Dermis blood vessel endothelial cell (primary cell): ENCODE measurements at regions not wholly inside any gene's neighbourhood (a gene's known extent, or its start where the extent isn't known, plus 50 kb on each side); places are given as distances from the start of the nearest gene placed in this dataset.

ENCODE experiments used
- DNase-seq: peaks from one replicate; pipeline ENCODE4 v3.0.0; 2010

DNA sequence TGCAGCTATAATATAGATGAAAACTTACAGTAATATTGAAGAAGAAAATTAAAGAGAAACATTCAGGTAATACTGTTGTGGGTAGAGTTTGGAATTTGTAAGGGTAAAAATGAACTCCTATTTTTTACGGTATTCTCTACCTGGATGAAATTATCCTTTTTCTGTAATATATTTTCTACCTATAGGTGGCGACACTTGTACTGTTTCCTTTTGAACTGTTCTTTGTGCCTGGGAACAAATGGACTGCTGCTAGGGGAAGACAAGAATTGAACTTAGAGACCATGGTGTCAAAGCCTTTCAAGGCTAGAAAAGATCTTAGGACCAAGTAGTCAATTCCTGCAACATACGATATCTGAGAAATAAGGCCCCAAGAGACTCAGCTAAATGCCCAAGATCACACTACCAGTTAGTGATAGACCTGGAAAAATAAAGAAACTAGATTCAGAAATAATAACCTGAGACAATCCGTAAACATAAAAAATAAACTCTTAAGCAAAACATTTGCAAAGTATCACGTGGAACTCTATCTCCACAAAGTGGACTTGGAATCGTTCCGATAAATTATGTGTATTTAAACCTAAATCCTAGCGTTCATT is 383.8 kb downstream of the TFAP2A start:
- DNase-seq = no peak

DNA sequence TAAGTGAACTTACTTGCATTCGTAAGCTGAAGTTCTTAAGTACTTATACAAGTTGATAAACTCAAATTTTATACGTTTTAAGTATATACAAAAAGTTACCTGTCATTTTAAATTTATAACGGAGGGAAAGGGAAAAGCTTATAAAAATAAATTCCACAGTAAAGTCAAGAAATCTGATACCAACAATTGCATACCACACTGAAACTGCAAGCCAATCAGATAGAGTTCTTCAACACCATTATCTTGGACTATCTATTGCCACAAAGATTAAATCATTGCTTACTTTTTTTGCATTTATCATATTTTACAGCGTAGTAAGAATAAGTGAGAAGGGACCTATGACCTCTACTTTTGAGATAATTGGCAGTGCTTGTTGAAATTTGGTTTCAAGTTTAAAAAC is 386.7 kb downstream of the TFAP2A start:
- DNase-seq = no peak

DNA sequence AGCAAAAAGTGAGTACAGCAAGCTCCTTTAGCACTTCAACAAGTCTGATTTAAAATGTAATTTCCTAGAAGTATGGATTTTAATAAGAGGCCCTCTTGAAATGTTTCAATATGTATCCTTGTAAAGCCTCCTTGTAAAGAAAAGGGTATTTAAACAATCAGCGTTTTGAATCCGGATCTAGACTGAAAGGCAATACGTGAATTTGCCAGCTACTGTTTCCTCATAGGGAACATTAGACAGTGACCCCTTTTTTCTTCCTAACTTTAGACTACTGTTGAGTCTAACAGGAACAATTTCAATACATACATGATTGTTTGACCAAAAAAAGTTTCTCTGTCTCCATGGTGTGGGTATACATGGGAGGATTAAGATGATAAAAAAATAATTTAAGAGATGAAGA is 395.0 kb downstream of the TFAP2A start:
- no peak for DNase-seq

DNA sequence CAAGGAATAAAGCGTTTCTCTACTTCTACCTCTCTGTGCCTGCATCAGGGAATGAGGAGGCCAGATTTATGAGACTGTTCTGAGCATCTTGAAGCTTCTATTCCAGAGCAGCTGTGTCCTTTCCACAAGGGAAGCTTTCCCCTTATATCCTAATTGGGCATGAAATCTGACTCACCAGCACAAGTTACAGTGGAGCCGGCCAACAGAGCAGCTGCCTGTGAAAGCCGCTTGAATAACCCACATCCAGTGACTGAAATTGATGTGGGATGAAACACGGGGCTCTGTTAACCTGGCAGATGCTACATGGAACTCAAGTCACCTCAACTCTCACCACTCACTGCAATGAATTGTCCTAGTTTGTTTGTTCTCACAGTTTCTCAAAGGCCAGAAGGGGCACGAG is 400.3 kb downstream of the TFAP2A start:
- DNase-seq = no peak

DNA sequence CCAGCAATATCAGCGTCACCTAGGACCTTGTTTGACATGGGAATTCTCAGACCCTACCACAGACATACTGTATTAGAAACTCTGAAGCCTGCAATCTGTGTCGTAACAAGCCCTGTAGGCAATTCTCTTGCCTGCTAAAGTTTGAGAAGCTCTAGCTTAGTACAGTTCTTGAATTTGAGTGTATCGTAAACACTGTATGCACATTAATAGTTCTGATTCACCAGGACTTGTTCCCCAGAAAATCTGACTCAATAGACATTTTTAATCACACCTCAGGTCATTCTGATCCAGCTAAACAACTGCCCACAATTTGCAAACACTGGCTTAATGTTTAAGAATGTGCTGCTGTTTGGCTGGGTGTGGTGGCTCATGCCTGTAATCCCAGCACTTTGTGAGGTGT is 414.3 kb downstream of the TFAP2A start:
- DNase-seq = no peak

DNA sequence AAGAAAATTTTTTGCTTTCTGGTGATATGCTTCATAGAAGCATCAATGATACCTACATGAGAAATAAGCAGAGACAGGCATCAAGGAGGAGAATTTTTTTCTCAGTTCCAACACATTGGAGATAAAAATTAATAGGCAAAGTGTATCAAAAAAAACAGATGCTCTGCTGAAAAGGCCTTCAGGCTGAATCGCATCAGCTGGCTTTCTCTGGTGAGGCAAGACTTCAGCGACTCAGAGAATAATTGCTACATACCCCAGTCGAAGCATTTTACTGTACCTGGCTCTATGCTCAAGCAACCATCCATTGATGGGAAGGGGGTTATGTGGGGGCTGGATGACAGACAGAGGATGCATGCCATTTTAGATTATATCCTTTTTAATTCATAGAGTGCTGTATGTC is 415.1 kb downstream of the TFAP2A start:
- no peak for DNase-seq

DNA sequence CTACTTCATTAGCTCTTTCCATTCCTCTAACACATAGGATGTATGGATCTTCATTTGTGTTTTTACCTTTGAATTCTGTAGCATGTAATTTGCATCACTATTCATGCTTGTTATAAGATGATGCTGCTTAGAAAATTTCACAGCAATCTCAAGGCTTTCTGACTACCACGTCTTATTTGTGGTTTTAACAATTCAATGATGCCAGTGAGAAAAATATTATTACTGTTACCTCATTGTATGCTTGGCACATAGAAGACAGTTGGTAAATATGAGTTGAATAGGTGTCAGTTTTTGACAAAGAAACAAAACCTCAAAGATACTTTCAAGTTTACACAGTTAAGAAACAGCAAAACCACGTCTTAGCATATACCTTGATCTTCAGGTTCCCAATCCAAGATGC is 428.6 kb downstream of the TFAP2A start:
- DNase-seq = no peak

DNA sequence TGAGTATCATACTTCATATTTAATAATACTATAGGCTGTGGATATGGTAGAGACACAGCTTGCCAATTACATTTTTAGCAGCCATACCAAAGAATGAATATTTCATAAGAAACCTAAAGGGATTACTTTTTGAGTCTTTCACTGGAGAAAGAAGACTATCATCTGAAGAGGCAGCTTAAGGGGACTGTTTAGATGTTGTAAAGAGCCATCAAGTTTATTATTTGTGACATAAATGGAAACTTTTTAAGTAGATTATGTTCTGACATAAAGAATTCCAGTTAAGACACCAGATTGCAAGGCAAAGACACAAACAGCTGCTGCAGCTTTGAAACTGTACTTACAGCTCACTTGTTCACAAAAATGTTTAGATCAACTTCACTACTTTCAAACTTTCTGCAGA is 429.4 kb downstream of the TFAP2A start:
- no peak for DNase-seq

DNA sequence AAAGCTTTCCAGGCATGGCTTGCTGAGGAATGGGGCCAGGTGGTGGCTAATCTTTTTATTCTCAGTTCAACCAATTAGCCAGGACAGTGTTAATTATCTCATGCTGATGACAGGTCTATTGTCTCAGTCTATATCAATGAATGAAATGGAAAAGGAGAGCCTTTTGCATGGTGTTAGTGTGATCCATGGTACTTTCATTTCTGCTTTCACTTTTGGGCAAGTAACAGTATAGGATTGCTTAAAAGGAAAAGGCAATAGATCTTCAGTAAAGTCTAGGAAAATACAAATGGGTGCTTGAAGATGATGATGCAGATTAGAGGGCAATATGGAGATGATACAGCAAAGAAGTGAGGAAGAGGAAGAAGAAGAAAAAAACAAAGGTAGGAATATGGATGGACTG is 430.3 kb downstream of the TFAP2A start:
- DNase-seq = no peak

DNA sequence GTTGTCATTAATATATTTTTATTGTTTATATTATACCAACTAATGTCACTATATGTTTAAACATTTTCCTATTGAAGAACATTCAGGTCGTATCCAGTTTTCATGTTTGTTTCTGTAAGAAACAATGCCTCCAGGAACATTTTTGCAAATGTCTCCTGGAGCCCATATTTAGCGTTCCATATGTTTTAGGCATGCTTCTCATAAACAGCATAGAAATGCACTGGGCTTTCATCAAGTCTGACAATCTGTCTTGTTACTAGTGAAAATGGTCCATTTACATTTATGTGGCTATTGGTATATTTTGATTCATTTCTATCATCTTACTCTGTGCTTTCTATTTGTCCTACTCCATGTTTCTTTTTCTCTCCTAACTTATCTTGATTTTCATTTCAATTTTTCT is 431.7 kb downstream of the TFAP2A start:
- no peak for DNase-seq

DNA sequence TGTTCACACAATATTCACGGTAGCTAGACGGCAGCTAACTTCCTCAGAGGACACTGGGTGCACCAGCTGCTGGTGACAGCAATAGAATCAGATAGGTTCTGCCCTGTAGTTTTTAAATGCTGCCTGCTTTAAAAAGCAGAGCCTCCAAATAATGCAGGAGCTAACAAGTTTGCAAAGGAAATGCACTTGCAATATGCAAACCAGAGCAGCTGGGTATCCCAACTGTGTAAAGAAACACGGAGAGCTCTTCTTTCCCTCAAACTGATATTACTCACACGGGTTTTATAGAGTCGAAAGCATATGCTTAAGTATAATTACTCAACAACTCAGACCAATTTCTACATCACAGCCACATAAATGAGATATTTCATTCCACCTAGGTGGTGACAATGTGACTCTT is 432.7 kb downstream of the TFAP2A start:
- no peak for DNase-seq

DNA sequence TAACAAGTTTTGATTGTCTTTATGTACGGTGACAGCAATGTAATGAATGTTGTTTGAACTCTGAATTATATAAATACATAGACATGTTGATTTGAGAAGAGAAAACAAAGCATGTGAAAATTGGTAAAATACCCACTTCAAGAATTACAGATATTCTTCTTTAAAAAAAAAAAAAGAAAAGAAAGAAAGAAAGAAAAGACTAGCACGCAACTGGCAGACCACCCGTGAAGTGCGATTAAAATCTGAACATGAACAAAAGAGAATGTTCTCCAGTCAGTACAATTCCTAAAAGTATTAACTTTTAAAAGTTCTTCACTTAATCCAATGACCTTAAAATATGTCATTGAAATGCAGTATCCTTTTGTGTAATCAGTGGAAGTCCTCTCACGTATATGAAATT is 434.9 kb downstream of the TFAP2A start:
- DNase-seq = no peak

DNA sequence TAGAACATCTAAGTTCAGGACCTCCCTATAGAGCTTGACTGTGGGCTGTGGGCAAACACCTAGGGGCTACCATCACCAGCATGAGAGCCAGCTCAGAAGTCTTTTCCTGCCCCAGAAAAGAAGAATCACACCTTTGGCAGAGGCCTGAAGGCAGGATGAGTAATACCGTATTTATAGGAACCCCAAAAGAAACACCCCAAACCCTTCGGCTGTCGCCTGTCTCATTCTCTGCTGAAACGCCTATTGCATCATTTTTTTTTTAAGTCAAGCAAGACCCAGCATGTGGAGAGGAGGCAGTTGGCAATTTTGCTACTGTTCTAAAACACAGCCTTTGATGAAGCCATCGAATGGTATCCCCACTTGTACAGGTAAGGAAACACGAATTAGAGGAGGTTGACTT is 436.4 kb downstream of the TFAP2A start:
- DNase-seq = no peak

DNA sequence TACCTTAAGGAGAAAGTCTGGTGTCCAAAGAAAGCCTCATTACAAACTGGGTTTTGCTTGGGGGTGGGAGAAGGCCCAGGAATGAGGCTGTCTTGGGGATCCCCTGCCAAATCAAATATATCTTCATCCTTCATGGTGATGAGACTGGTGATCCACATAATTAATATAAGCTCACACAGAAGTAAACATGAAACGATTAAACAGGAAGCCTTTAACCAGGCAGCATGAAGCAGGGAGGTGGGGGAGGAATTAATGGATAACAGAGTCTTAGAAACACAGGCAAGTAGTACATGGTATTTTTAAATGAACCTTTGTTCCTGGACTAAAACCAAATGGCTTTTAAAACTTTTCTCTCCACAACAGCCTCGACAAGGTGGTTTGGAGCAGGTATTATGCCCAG is 437.5 kb downstream of the TFAP2A start:
- DNase-seq = no peak

DNA sequence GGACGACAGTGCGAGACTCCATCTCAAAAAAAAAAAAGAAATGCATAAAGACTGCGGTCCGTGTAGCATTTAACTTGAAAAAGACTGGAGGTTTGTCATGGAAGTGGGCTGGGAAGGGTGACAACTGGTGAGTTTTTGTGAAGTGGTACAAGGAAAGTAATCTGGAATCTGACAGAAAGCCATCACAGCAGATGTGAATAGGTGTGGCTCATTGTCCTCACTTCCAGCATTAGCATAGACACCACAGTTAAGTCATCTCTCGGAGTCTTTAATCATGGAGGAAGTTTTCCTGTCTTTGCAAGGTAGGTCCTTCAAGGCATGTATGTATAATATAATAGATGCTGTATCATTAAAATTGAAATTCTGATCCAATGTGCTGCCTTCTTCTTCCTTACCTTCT is 453.2 kb downstream of the TFAP2A start:
- DNase-seq = no peak

DNA sequence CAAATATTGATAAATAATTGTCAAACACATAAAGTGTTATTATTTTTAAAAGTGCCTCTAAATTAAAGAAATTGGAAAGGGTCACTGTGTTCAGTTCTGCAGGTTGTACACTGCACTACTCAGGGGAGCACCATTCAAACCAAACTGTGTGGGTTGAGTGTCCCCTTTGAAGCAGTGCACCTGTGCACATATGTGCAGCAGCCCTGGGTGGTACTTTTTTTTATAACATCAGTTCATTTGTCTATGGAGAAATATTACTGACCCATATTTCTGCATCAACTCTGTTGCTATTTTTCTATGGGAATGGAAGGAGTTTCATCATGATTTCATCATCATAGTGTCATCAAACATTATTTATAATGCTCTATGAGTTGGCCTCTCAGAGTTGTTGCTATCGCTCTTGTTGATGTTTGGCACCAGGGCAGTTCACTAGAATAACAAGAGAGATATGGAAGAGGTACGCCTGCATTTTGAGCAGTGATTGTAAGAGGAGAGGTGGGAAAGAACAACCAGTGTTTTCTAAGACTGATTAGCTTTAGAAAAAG is 457.6 kb downstream of the TFAP2A start:
- no peak for DNase-seq

DNA sequence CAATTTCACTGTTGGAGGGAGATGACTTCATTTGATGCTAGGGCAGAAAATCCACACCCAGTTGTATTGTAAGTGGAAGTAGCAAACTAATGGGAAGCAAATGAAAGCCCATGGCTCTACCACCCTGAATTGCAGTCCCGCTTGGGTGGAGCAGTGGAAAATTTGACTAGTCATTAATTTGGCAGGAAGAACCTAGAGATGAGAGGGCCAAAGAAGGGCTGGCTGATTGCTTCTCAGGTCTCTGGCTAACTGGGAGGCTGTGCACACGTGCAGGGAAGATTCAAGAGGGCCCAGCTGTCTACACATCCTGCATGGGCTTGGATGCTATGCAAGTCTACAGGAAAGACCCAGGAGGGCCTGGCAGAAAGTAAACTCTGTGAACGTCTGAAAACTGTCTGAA is 466.2 kb downstream of the TFAP2A start:
- no peak for DNase-seq

DNA sequence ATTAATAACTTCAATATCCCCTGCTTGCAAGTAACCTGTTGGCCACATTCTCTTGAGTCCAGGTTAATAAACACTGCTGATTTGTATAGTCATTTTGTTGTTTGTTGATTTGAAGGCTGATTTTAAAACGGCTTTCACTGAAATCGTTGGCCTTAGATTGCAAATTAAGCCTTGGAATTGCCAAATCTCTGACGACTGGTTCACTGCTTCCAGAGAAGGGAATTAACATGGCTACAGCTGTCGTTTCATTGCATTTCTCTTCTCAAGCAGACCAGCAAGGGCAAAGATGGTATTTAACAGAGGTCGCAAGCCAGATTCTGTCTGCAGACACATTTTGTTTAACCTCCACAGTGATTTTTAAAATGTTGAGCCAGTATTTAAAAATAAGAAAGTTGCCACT is 470.9 kb downstream of the TFAP2A start:
- no peak for DNase-seq

DNA sequence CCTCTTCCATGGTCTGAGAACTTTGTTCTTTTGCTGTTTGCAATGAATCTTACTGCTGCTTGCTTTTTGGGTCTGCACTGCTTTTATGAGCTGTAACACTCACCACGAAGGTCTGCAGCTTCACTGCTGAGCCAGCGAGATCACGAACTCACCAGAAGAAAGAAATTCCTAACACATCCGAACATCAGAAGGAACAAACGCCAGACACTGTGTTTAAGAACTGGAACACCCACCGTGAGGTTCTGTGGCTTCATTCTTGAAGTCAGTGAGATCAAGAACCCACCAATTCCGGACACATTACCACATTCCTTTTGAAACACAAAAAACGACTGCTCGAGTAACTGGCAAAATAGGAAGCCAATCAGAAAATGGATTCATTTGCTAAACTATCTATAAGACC is 471.8 kb downstream of the TFAP2A start:
- DNase-seq = no peak

DNA sequence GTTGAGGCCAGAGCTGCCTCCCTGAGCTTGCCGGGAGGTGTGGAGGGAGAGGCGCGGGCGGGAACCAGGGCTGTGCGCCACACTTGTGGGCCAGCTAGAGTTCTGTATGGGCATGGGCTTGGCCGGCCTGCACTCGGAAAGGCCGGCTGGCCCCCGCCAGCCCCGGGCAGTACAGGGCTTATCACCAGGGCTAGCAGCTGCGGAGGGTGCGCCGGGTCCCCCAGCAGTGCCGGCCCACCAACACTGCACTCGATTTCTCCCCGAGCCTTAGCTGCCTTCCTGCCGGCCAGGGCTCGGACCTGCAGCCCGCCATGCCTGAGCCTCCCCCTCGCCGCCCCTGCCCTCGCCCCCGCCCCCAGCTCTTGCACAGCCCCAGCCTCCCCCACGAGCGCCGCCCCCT is 472.7 kb downstream of the TFAP2A start:
- DNase-seq = no peak

DNA sequence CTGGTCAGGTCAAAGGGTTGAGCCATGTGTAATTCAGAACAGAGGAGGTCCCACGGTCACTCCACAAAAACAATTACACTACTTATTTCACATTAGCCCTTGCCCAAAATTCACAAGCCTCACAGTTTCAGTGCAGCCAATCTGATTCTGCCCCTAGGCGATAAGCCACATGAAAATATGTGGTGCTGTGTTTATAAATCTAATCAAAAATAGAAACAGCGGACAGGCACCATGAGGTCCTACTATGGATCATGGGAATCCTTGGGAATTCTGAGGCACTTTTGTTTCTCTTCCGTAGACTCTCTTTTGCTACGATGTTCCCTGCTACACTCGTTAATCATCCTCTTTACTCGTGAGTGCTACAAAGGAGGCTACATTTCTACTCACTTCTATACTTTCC is 476.1 kb downstream of the TFAP2A start:
- no peak for DNase-seq

DNA sequence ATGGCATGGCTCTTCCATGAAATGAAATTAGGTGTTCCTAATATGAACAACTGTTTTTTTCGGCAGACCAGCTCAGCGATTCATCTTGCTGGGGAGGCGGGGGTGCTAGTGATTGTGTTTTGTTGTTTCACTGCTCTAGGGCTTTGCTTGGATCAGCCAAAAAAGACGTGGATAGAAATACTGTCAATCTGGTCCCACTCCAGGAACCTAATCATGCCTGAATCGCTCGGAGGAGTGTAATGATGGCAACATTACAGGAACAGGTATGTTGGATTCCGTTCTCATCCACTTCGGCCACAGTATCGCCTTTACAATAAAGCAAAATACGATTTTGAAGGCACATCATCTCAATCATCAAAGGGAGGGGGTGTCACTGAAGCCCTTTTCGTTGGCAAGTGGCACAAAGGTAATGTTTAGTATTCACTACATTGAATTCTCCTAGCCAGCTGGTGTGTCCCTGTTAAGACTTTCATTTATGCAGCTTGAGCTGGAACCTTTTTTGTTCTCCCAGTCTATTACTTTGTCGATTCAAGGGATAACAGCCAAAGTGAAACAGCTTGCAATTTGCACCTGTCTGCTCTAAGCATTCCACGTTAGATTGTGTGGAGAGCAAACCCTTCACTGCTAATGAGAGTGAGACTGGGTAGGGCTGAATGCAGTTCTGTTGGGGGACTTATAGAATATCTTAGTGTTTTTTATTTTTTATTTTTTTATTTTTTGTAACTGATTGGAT is 477.7 kb downstream of the TFAP2A start:
- no peak for DNase-seq

DNA sequence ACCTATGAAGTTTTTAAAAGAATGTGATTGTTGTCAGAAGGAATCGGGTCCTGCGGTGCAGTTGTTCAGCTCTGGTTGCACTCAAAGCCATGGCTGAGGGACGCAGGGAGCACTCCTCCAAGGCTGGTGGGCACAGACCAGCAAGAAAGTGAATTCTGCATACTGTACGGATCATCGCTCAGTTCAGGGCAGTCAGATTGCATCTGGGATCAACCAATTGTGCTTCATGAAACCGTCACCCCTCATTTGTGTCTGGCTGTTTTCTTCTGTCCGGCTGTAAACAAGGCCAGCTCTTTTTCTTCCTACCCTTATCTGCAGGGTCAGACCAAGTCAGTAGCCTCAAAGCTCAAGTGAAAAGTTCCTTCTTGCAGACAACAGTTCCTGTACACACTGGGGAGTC is 478.3 kb downstream of the TFAP2A start:
- no peak for DNase-seq

DNA sequence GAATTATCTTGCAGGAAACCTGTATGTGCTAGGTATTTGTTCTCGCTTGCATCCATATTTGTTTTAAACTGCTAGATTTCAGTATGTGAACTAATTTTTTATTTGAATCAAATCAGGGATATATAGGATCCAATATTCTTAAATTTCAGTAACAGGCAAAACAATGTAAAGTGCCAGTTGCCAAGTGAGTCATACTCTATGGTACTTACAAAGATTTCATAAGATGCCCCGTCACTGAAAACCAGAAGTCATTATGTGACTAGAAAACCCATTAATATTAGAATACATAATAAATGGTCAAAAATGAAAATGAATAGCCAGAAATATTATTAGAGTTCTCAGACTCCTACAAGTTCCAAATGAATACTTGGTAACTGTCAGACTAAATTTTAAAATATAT is 481.2 kb downstream of the TFAP2A start:
- no peak for DNase-seq

DNA sequence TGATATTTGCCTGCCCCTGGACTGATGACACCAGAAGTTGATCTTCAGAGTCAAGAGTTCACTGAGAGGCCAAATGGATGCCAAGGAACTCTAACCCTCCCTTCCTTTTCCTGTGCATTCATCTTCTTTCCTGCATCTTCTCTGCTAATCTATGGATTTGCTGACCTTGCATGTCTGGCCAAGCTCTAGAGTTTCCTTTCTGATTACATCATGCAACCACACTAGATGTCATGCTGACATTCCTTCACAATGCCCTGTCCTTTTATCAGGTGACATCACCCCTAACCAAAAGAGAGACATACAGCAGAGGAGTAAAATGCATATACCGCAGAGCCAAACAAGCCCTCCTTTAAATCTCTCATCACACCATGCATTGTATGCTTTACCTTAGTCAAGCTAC is 487.6 kb downstream of the TFAP2A start:
- DNase-seq = no peak
